ENCODE measurements at regions not wholly inside any gene's neighbourhood (a gene's known extent, or its start where the extent isn't known, plus 50 kb on each side); places are given as distances from the start of the nearest gene placed in this dataset.

DNA sequence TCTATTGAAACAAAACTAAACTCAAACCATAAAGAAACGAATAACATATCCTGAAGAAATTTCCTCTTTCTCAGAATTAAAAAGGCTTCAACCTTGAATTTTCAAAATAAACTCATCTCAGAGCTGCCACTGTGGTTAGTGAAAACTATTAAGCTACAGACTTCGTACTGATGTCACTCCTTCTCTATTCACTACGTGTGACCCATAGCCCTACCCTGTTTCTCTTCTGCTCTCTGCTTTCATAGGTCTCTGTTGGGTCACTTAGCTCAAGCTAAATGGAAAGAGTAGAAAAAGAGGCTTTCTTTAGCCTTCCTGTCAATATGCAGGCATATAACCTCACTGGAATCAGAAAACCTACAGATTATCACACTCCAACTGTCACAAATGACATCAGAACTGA is 126.6 kb upstream of the MME start:
- DNase-seq, result no peak
- no peak for TF ChIP-seq POLR2A (IDR thresholded peaks at IDR 0.05)
- H3K27ac ChIP-seq, result no peak overlapping the region
- no peak for ATAC-seq
- intact Hi-C loops (cut with DNase I), result loop anchor here in 2 of 10 donors (10.0 kb wide), 1 partner anchor 371 kb away; no protein-coding TSS in a partner anchor
- H3K4me3 ChIP-seq, result no peak overlapping the region
- no peaks in the 10 kb centered on the region for H3K27me3 ChIP-seq
- H3K4me1 ChIP-seq, result no peaks in the 10 kb centered on the region
- no peaks in the 10 kb centered on the region for H3K36me3 ChIP-seq
- peaks cover 0 to 30% (median 5%) of the 10 kb centered on the region in 12 donors for H3K9me3 ChIP-seq
- WGBS, 4 donors, result 56 to 71% (median 65%) methylated on average over 3 of the region's 3 CpGs

DNA sequence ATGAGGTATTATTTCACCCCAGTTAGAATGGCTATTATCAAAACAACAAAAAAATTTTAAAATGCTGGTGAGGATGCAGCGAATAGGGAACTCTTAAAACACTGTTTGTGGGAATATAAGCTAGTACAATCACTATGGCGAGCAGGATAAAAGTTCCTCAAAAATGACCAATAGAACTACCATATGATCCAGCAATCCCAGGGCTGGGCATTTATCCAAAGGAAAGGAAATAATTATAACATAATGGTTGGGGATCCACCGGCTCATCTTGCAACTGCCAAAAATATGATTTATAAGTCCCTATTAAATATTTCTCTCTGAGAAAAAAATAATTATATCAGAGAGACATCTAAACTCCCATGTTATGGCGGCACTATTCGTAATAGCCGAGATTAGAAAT is 127.6 kb upstream of the MME start:
- ATAC-seq (no peak), DNase-seq (no peak)
- Histone ChIP-seq H3K4me3 (no peak overlapping the region), H3K9me3 (peaks cover 0 to 30% (median 5%) of the 10 kb centered on the region in 12 donors), H3K4me1 (no peaks in the 10 kb centered on the region), H3K27me3 (no peaks in the 10 kb centered on the region), H3K36me3 (no peaks in the 10 kb centered on the region), H3K27ac (no peak overlapping the region)
- TF ChIP-seq, protein P1, sequence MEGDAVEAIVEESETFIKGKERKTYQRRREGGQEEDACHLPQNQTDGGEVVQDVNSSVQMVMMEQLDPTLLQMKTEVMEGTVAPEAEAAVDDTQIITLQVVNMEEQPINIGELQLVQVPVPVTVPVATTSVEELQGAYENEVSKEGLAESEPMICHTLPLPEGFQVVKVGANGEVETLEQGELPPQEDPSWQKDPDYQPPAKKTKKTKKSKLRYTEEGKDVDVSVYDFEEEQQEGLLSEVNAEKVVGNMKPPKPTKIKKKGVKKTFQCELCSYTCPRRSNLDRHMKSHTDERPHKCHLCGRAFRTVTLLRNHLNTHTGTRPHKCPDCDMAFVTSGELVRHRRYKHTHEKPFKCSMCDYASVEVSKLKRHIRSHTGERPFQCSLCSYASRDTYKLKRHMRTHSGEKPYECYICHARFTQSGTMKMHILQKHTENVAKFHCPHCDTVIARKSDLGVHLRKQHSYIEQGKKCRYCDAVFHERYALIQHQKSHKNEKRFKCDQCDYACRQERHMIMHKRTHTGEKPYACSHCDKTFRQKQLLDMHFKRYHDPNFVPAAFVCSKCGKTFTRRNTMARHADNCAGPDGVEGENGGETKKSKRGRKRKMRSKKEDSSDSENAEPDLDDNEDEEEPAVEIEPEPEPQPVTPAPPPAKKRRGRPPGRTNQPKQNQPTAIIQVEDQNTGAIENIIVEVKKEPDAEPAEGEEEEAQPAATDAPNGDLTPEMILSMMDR (IDR thresholded peaks at IDR 0.05), result no peak
- 79 to 86% (median 83%) methylated on average over 6 of the region's 6 CpGs for WGBS, 4 donors
- intact Hi-C loops (cut with DNase I), result loop anchor here in 2 of 10 donors (10.0 kb wide), 1 partner anchor 372 kb away; no protein-coding TSS in a partner anchor

DNA sequence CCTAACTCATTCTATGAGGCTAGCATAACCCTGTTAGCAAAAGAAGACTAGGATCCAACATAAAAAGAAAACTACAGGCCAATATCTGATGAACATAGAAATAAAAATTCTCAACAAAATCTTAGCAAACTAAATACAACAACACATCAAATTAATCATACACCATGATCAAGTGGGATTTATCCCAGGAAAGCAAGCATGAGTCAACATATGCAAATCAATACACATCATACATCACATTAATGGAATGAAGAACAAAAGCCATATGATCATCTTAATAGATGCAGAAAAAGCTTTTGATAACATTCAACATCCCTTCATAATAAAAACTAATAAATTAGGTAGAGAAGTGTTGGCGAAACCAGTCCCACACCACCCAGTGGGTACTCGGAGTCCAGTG is 136.1 kb upstream of the MME start:
- Histone ChIP-seq H3K27me3 (no peaks in the 10 kb centered on the region), H3K27ac (no peak overlapping the region), H3K4me3 (no peak overlapping the region), H3K9me3 (peaks cover 0 to 23% (median 5%) of the 10 kb centered on the region in 12 donors), H3K4me1 (no peaks in the 10 kb centered on the region), H3K36me3 (no peaks in the 10 kb centered on the region)
- intact Hi-C loops (cut with DNase I), result no loop called here
- no peak for TF ChIP-seq POLR2A (IDR thresholded peaks at IDR 0.05)
- TF ChIP-seq, protein P1 (IDR thresholded peaks at IDR 0.05), result no peak
- DNase-seq, result no peak
- WGBS, 4 donors, result 82 to 91% (median 89%) methylated on average over 2 of the region's 2 CpGs
- no peak for ATAC-seq

DNA sequence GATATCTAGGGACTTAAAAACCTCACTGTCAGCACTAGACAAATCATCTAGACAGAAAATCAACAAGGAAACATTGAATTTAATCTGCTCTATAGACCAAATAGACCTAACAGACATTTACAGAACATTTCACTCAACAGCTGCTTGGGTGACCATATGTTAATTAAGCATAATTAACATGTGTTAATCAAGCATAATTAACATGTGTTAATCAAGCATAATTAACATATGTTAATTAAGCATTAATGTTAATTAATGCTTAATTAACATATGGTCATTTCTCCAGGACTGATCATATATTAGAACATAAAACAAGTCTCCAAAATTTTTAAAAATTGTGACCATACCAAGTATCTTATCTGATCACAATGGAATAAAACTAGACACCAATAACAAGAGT is 137.3 kb upstream of the MME start:
- no peaks in the 10 kb centered on the region for H3K4me1 ChIP-seq
- H3K9me3 ChIP-seq, result peaks cover 0 to 23% (median 5%) of the 10 kb centered on the region in 12 donors
- H3K27me3 ChIP-seq, result no peaks in the 10 kb centered on the region
- H3K27ac ChIP-seq, result no peak overlapping the region
- DNase-seq (no peak), ATAC-seq (no peak)
- TF ChIP-seq POLR2A (IDR thresholded peaks at IDR 0.05), result no peak
- TF ChIP-seq, protein P1 (IDR thresholded peaks at IDR 0.05), result no peak
- intact Hi-C loops (cut with DNase I), result no loop called here
- H3K4me3 ChIP-seq, result no peak overlapping the region
- H3K36me3 ChIP-seq, result no peaks in the 10 kb centered on the region

DNA sequence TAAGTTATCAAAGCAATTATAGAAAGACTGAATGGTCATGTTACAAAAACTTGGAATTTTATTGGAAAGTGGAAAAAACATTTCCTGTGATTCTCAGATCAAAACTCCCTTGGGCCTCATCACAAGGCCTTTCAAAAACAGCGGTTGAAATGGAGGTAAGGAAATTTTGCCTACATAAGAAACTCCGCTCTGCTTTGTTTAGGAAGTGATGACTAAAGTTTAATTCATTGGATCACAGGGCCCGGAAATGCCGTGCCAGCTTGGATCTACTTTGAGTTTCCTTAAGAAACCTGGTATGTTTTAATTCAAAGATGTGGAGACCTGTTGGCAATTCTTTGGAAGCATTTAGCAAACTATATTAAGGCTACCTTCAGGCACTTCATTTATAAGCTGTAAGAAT is 143.9 kb upstream of the MME start:
- TF ChIP-seq, protein P1 (IDR thresholded peaks at IDR 0.05), result no peak
- TF ChIP-seq POLR2A (IDR thresholded peaks at IDR 0.05), result no peak
- DNase-seq (no peak), ATAC-seq (no peak)
- 58 to 77% (median 72%) methylated on average over 4 of the region's 4 CpGs for WGBS, 4 donors
- Histone ChIP-seq H3K4me1 (peaks cover 0 to 3% (median 0%) of the 10 kb centered on the region in 12 donors), H3K27ac (no peak overlapping the region), H3K27me3 (no peaks in the 10 kb centered on the region), H3K9me3 (peaks cover 0 to 12% (median under 1%) of the 10 kb centered on the region in 12 donors), H3K36me3 (no peaks in the 10 kb centered on the region), H3K4me3 (no peak overlapping the region)
- intact Hi-C loops (cut with DNase I), result no loop called here
